H1 (cell line): ENCODE measurements at regions not wholly inside any gene's neighbourhood (a gene's known extent, or its start where the extent isn't known, plus 50 kb on each side); places are given as distances from the start of the nearest gene placed in this dataset.

Experiments used
- CHD7 ChIP-seq: fragments of 300-600 bp; sonication (generic); IDR thresholded peaks from 2 replicates; pipeline ENCODE4 v1.7.1; 2012; ENCODE audit warnings: low read length, moderate library complexity, mild to moderate bottlenecking, inconsistent platforms; ENCODE audit not compliant: insufficient replicate concordance
- CTCF ChIP-seq, 3 experiments: IDR thresholded peaks; 1 replicate in 2 of 3; 2 replicates in 1 of 3; pipeline versions ENCODE4 v1.5.1 to v1.6.1; 2011; ENCODE audit warnings: low read length in 3 of 3, mild to moderate bottlenecking in 3 of 3, inconsistent platforms in 2 of 3, low read depth in 1 of 3, moderate library complexity in 1 of 3; ENCODE audit not compliant: insufficient read depth in 1 of 3; ENCODE audit errors: control extremely low read depth in 1 of 3
- FOSL1 ChIP-seq: IDR thresholded peaks from 2 replicates; pipeline ENCODE4 v1.6.1; 2011; ENCODE audit warnings: mild to moderate bottlenecking, low read depth, low read length, moderate library complexity; ENCODE audit not compliant: insufficient read depth
- HDAC6 ChIP-seq: IDR thresholded peaks from one replicate; pipeline ENCODE4 v1.7.1; 2012; ENCODE audit warnings: low read depth, mild to moderate bottlenecking, inconsistent platforms, low read length, moderate library complexity
- KDM1A ChIP-seq: fragments of 200-600, 300-600 bp; sonication (generic); IDR thresholded peaks from 2 replicates; pipeline ENCODE4 v1.7.1; 2016; ENCODE audit warnings: mild to moderate bottlenecking, low read length, borderline replicate concordance
- KDM5A ChIP-seq: fragments of 200-600 bp; IDR thresholded peaks from 2 replicates; pipeline ENCODE4 v1.7.1; 2012; ENCODE audit warnings: mild to moderate bottlenecking, low read length, inconsistent platforms, mixed read lengths
- RAD21 ChIP-seq, 2 experiments: IDR thresholded peaks in 1 of 2; conservative IDR thresholded peaks in 1 of 2; 2 replicates each; pipeline ENCODE4 v1.6.1; 2011; ENCODE audit warnings: low read depth in 2 of 2, low read length in 2 of 2, improper control_type of control experiment in 1 of 2, inconsistent platforms in 1 of 2, mild to moderate bottlenecking in 1 of 2, moderate library complexity in 1 of 2
- YY1 ChIP-seq: IDR thresholded peaks from 2 replicates; pipeline ENCODE4 v1.6.1; 2011; ENCODE audit warnings: low read depth, mild to moderate bottlenecking, low read length

DNA sequence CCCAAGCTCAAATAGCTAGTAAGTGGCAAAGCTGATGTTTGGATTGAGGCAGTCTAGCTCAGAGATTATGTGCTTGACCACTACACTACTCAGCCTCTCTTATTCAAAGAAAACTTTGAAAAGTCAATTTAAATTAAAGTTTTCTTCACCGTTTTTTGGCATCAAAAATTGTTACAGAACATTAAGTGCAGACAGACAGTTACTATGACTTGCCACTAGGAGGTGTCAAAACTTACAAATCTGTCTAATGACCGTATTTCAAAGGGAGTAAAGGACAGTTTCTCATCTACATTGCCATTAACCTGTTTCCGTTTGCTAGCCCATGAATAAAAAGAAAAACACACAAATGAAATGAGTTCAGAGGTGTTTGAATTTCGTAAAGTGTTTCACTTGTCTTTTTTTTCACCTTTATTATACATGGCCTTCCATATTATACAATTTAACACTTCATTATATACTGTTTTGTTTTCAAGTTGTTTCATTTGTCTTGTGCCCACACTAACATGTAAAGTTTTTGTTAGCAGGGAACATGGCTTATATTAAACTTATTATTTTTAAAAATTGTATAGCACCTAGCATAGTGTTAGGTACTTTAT lies 57.4 kb upstream of the MTF2 start (continued):
- TF ChIP-seq CHD7 (peak; percentile 33), HDAC6 (no peak), KDM5A (no peak), KDM1A (no peak), FOSL1 (no peak), CTCF (IDR thresholded peaks at IDR 0.05; ENCODE audit: control extremely low read depth in 1 of 3, insufficient read depth in 1 of 3, low read depth in 1 of 3, low read length in 3 of 3) (peak in 2 of 3 experiments; percentile 55 to 71; a peak in 2 of 4 replicates), RAD21 (IDR thresholded peaks at IDR 0.05 in 1 of 2, conservative IDR thresholded peaks at IDR 0.05 in 1 of 2; ENCODE audit: low read depth in 2 of 2, low read length in 2 of 2) (peak; percentile 82 to 84), YY1 (no peak)
